Upper lobe of left lung (tissue), 6 donors: ENCODE measurements at regions not wholly inside any gene's neighbourhood (a gene's known extent, or its start where the extent isn't known, plus 50 kb on each side); places are given as distances from the start of the nearest gene placed in this dataset.

Experiments used
- ATAC-seq, 2 donors: fragments of 200-7000 bp; cut with Tn5 transposase; one replicate each; pipeline ENCODE4 v1.9.1; 2022; ENCODE audit warnings: mild to moderate bottlenecking in 2 of 2, moderate library complexity in 2 of 2; ENCODE audit not compliant: low FRiP score in 2 of 2
- DNase-seq, 2 donors: peaks; one replicate each; pipeline ENCODE4 v3.0.0-alpha.2; 2019 to 2020
- H3K27ac ChIP-seq, 4 donors: fragments of 200-600 bp; sonication (generic); one replicate each; pipeline ENCODE4 v1.5.1; 2016 to 2019
- H3K27me3 ChIP-seq, 4 donors: fragments of 200-600 bp; sonication (generic); one replicate each; pipeline ENCODE4 v1.5.1; 2017 to 2019
- H3K36me3 ChIP-seq, 4 donors: fragments of 200-600 bp; sonication (generic); one replicate each; pipeline ENCODE4 v1.5.1; 2016 to 2019
- H3K4me1 ChIP-seq, 4 donors: fragments of 200-600 bp; sonication (generic); one replicate each; pipeline ENCODE4 v1.5.1; 2018 to 2019
- H3K4me3 ChIP-seq, 4 donors: fragments of 200-600 bp; sonication (generic); one replicate each; pipeline ENCODE4 v1.5.1; 2017 to 2019; ENCODE audit warnings: mild to moderate bottlenecking in 2 of 4, moderate library complexity in 1 of 4
- H3K9me3 ChIP-seq, 4 donors: fragments of 200-600 bp; sonication (generic); one replicate each; pipeline ENCODE4 v1.5.1; 2018 to 2019
- CTCF ChIP-seq, 6 experiments: fragments of 450-650 bp in 4 of 6; fragments of 200-600 bp in 2 of 6; sonication (generic) in 2 of 6; IDR thresholded peaks; one replicate each; pipeline ENCODE4 v1.5.1; 2016 to 2019; ENCODE audit warnings: antibody characterized with exemption in 6 of 6
- EP300 ChIP-seq, 4 donors: sonication (generic); formaldehyde crosslinking; IDR thresholded peaks; one replicate each; pipeline ENCODE4 v1.5.1; 2017; ENCODE audit warnings: antibody characterized with exemption in 4 of 4, control low read depth in 2 of 4
- POLR2A ChIP-seq, 4 donors: fragments of 450-650 bp; IDR thresholded peaks; one replicate each; pipeline ENCODE4 v1.5.1; 2016 to 2017; ENCODE audit warnings: antibody characterized with exemption in 4 of 4, mild to moderate bottlenecking in 2 of 4
- POLR2AphosphoS5 ChIP-seq, 2 donors: sonication (generic); formaldehyde crosslinking; IDR thresholded peaks; one replicate each; pipeline ENCODE4 v1.5.1; 2017; ENCODE audit warnings: antibody characterized with exemption in 2 of 2
- WGBS, 2 donors: methylation state at CpG; one replicate each; pipeline ENCODE4 v1.1.5; 2017 to 2018; 5-methylcytosine and 5-hydroxymethylcytosine counted together
- donor health status: DM: no; HTN: no; CAD: no; lungs with moderate emphysema.
- donor health status: DM: no; HTN: yes; CAD: no; lungs with severe emphysema.

DNA sequence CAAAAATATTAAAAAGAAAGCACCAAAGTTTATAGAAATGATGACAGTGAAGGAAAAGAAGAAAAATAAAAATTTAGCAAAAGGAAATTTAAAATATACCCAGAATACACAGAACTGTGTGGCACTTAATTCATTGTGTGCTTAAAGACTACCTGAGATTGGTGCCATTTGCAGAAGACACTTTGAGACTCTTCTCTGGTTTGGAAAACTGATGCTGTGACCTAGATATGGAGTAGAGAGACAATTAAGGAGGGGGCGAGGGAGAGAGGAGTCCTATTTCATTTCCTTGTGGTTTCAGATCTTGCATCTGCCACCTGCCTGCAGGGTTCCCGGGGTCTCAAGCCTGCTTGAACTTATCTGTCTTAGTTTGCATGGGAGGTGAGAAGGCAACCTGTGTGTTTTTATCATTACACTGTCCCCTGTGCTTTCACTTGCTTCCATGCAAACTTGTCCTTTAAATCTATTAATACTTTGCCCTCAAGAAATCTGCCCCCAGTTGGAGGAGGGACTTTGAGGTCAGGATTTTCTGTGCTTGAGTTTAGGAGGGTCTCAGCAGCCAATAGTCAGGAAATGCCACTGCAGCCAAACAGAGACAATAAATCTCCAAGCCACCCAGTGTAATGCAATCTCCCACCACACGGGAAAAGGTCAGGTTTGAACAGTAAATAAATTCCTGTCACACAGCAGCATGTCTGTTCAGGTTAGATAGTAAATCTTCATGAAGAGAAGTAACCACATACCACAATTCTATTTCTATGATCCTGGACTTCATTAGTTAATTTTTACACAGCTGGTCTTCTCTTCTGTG, 119.4 kb downstream of the CAND1 start:
- no peak for DNase-seq
- no peaks in the 10 kb centered on the region for H3K9me3 ChIP-seq
- no peaks in the 10 kb centered on the region for H3K27me3 ChIP-seq
- no peak for ATAC-seq
- TF ChIP-seq POLR2AphosphoS5 (IDR thresholded peaks at IDR 0.05): no peak
- peak in 2 of 6 experiments; percentile 15 to 19 for TF ChIP-seq CTCF (IDR thresholded peaks at IDR 0.05)
- TF ChIP-seq EP300 (IDR thresholded peaks at IDR 0.05): no peak
- no peaks in the 10 kb centered on the region for H3K36me3 ChIP-seq
- no peak overlapping the region for H3K27ac ChIP-seq
- H3K4me3 ChIP-seq: no peak overlapping the region
- 36 to 41% methylated on average over 3 of the region's 3 CpGs for WGBS, 2 donors
- no peaks in the 10 kb centered on the region for H3K4me1 ChIP-seq

GRCh38 chr12:67390273-67390672, 121.1 kb downstream of the CAND1 start:
- Histone ChIP-seq H3K4me1 (no peaks in the 10 kb centered on the region), H3K4me3 (no peak overlapping the region), H3K9me3 (no peaks in the 10 kb centered on the region), H3K27ac (no peak overlapping the region), H3K27me3 (no peaks in the 10 kb centered on the region), H3K36me3 (no peaks in the 10 kb centered on the region)
- 90 to 93% methylated on average over 4 of the region's 4 CpGs for WGBS, 2 donors
- ATAC-seq: no peak
- no peak for DNase-seq
- TF ChIP-seq POLR2A (IDR thresholded peaks at IDR 0.05): no peak
- no peak for TF ChIP-seq EP300 (IDR thresholded peaks at IDR 0.05)
- TF ChIP-seq POLR2AphosphoS5 (IDR thresholded peaks at IDR 0.05): no peak
- TF ChIP-seq CTCF (IDR thresholded peaks at IDR 0.05): no peak

GRCh38 chr12:67391034-67391433, 121.9 kb downstream of the CAND1 start:
- no peak overlapping the region for H3K27ac ChIP-seq
- ATAC-seq (no peak), DNase-seq (no peak)
- H3K4me1 ChIP-seq: no peaks in the 10 kb centered on the region
- TF ChIP-seq POLR2A (IDR thresholded peaks at IDR 0.05): no peak
- no peak for TF ChIP-seq CTCF (IDR thresholded peaks at IDR 0.05)
- H3K9me3 ChIP-seq: no peaks in the 10 kb centered on the region
- no peak overlapping the region for H3K4me3 ChIP-seq
- no peaks in the 10 kb centered on the region for H3K27me3 ChIP-seq
- H3K36me3 ChIP-seq: no peaks in the 10 kb centered on the region
- 57 to 59% methylated on average over 1 of the region's 1 CpG for WGBS, 2 donors

GRCh38 chr12:67391656-67392055, 122.5 kb downstream of the CAND1 start:
- 92 to 100% methylated on average over 2 of the region's 2 CpGs for WGBS, 2 donors

More at GRCh38 chr12:67391656-67392055, 122.5 kb downstream of the CAND1 start:
- no peak for TF ChIP-seq POLR2A (IDR thresholded peaks at IDR 0.05)
- TF ChIP-seq EP300 (IDR thresholded peaks at IDR 0.05): no peak
- no peak for TF ChIP-seq POLR2AphosphoS5 (IDR thresholded peaks at IDR 0.05)
- TF ChIP-seq CTCF (IDR thresholded peaks at IDR 0.05): no peak
- DNase-seq (no peak), ATAC-seq (no peak)
- Histone ChIP-seq H3K27ac (no peak overlapping the region), H3K4me3 (no peak overlapping the region), H3K4me1 (no peaks in the 10 kb centered on the region), H3K36me3 (no peaks in the 10 kb centered on the region), H3K27me3 (no peaks in the 10 kb centered on the region), H3K9me3 (no peaks in the 10 kb centered on the region)
